ENCODE measurements at regions not wholly inside any gene's neighbourhood (a gene's known extent, or its start where the extent isn't known, plus 50 kb on each side); places are given as distances from the start of the nearest gene placed in this dataset.

- Histone ChIP-seq H3K9me3 (no peaks in the 10 kb centered on the region), H3K4me1 (no peaks in the 10 kb centered on the region), H3K27ac (no peak overlapping the region), H3K9ac (ENCODE audit: low read depth in 2 of 2, low read length in 2 of 2) (no peak overlapping the region), H3K4me3 (no peak overlapping the region), H3K36me3 (no peaks in the 10 kb centered on the region), H3K27me3 (no peaks in the 10 kb centered on the region)
- TF ChIP-seq CTCF (IDR thresholded peaks at IDR 0.05): no peak
- DNase-seq: no peak
- intact Hi-C loops (cut with DNase I): no loop called here
Measured at GRCh38 chr3:106365061-106365691, 496.4 kb upstream of the CBLB start.

- DNase-seq: no peak
- Histone ChIP-seq H3K36me3 (no peaks in the 10 kb centered on the region), H3K27ac (no peak overlapping the region), H3K4me3 (no peak overlapping the region), H3K4me1 (no peaks in the 10 kb centered on the region), H3K9ac (ENCODE audit: low read depth in 2 of 2, low read length in 2 of 2) (no peak overlapping the region), H3K9me3 (no peaks in the 10 kb centered on the region), H3K27me3 (no peaks in the 10 kb centered on the region)
- TF ChIP-seq CTCF (IDR thresholded peaks at IDR 0.05): no peak
- intact Hi-C loops (cut with DNase I): no loop called here
Measured at GRCh38 chr3:106366352-106366751, 497.5 kb upstream of the CBLB start.

GRCh38 chr3:106367496-106367895 is 498.7 kb upstream of the CBLB start:
- no peak overlapping the region for H3K4me3 ChIP-seq
- intact Hi-C loops (cut with DNase I): no loop called here
- no peak for TF ChIP-seq CTCF (IDR thresholded peaks at IDR 0.05)
- DNase-seq: no peak
- no peaks in the 10 kb centered on the region for H3K4me1 ChIP-seq
- no peak overlapping the region for H3K9ac ChIP-seq (ENCODE audit: low read depth in 2 of 2, low read length in 2 of 2)
- H3K27ac ChIP-seq: no peak overlapping the region
- H3K36me3 ChIP-seq: no peaks in the 10 kb centered on the region
- no peaks in the 10 kb centered on the region for H3K9me3 ChIP-seq
- H3K27me3 ChIP-seq: no peaks in the 10 kb centered on the region

GRCh38 chr3:106371221-106371970 is 502.6 kb upstream of the CBLB start:
- no peak overlapping the region for H3K4me3 ChIP-seq
- no peaks in the 10 kb centered on the region for H3K36me3 ChIP-seq
- no peak overlapping the region for H3K27ac ChIP-seq
- TF ChIP-seq CTCF (IDR thresholded peaks at IDR 0.05): no peak
- no peak overlapping the region for H3K9ac ChIP-seq (ENCODE audit: low read depth in 2 of 2, low read length in 2 of 2)
- DNase-seq: no peak
- H3K27me3 ChIP-seq: no peaks in the 10 kb centered on the region
- H3K9me3 ChIP-seq: no peaks in the 10 kb centered on the region
- H3K4me1 ChIP-seq: no peaks in the 10 kb centered on the region
- intact Hi-C loops (cut with DNase I): no loop called here

- Histone ChIP-seq H3K9ac (ENCODE audit: low read depth in 2 of 2, low read length in 2 of 2) (no peak overlapping the region), H3K9me3 (no peaks in the 10 kb centered on the region), H3K4me1 (no peaks in the 10 kb centered on the region), H3K27me3 (no peaks in the 10 kb centered on the region), H3K27ac (no peak overlapping the region), H3K4me3 (no peak overlapping the region), H3K36me3 (no peaks in the 10 kb centered on the region)
- DNase-seq: no peak
- intact Hi-C loops (cut with DNase I): no loop called here
- no peak for TF ChIP-seq CTCF (IDR thresholded peaks at IDR 0.05)
Measured at GRCh38 chr3:106371971-106372805, 503.4 kb upstream of the CBLB start.

All from colonic mucosa (tissue), 4 donors.